ENCODE measurements at regions not wholly inside any gene's neighbourhood (a gene's known extent, or its start where the extent isn't known, plus 50 kb on each side); places are given as distances from the start of the nearest gene placed in this dataset.

DNA sequence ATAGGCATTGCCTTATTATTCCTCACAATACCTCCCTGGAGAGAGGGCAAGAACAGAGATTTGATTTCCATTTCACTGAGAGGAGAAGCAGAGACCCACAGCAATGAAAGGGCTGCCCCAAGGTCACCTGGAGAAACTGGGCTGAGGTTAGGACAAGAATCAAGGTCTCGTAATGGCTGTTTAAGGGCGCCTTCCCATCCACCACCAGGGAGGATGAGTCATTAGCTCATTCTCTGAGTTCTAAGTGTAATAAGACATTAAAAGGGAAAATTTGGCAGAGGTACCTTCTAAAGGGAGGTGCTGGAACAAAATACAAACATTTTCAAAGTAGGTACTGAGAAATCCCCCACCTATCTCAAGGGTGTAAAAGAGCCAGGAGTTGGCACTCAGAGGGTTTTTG lies 52.6 kb upstream of the TCERG1 start:
- H3K4me1 ChIP-seq (ENCODE audit: control insufficient read depth, insufficient read depth, low read length): no peaks in the 10 kb centered on the region
- H3K36me3 ChIP-seq (ENCODE audit: control insufficient read depth, insufficient read depth, low read length, severe bottlenecking): no peaks in the 10 kb centered on the region
- no peak overlapping the region for H3K4me3 ChIP-seq (ENCODE audit: low read length)
- H3K27me3 ChIP-seq (replicated peaks; ENCODE audit: control insufficient read depth, insufficient read depth, low read length): peaks cover 52% of the 10 kb centered on the region
- DNase-seq (ENCODE audit: low read depth): no peak
- no peak overlapping the region for H3K9ac ChIP-seq (ENCODE audit: low read length)
- H3K9me3 ChIP-seq (ENCODE audit: control insufficient read depth, low read length): peaks cover 3% of the 10 kb centered on the region

GRCh38 chr5:146395193-146395592 lies 51.9 kb upstream of the TCERG1 start:
- H3K36me3 ChIP-seq (ENCODE audit: control insufficient read depth, insufficient read depth, low read length, severe bottlenecking): no peaks in the 10 kb centered on the region
- H3K9ac ChIP-seq (ENCODE audit: low read length): no peak overlapping the region
- DNase-seq (ENCODE audit: low read depth): no peak

More at GRCh38 chr5:146395193-146395592, 51.9 kb upstream of the TCERG1 start:
- Histone ChIP-seq H3K4me1 (ENCODE audit: control insufficient read depth, insufficient read depth, low read length) (no peaks in the 10 kb centered on the region), H3K9me3 (ENCODE audit: control insufficient read depth, low read length) (peaks cover 3% of the 10 kb centered on the region), H3K4me3 (ENCODE audit: low read length) (no peak overlapping the region), H3K27me3 (replicated peaks; ENCODE audit: control insufficient read depth, insufficient read depth, low read length) (peaks cover 46% of the 10 kb centered on the region)

All from adipocyte (in vitro differentiated cells).